Erythroblast (primary cell): ENCODE measurements at regions not wholly inside any gene's neighbourhood (a gene's known extent, or its start where the extent isn't known, plus 50 kb on each side); places are given as distances from the start of the nearest gene placed in this dataset.

Experiments
- GATA1 ChIP-seq: IDR thresholded peaks from 2 replicates; pipeline ENCODE4 v1.6.1; 2011; ENCODE audit warnings: low read depth, mild to moderate bottlenecking, control low read depth, low read length, moderate library complexity
- POLR2A ChIP-seq: IDR thresholded peaks from 2 replicates; pipeline ENCODE4 v1.6.1; 2011; ENCODE audit warnings: mild to moderate bottlenecking, low read length

DNA sequence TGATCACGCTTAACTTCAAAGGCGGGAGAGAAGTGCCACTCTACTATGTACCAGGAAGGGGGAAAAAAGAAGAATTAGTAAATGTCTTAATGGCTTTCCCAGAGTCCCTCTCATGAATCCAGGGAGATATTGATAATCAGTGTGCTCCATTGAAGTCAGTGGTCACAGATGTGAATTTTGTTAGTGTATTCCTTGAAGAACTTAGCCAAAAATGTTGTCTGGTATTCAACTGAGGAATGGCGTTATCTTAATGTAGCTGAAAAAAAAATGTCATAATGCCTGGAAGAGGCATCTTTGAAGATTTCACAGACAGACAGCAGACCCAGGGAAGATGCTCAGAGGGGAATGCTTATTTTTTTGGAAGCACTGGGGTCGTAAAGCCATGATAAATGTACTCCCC, 250.4 kb downstream of the WDR11 start:
- no peak for TF ChIP-seq POLR2A
- no peak for TF ChIP-seq GATA1
